SK-N-SH treated with all-trans-retinoic acid at 6 μM for 48 hours (cell line): ENCODE measurements at regions not wholly inside any gene's neighbourhood (a gene's known extent, or its start where the extent isn't known, plus 50 kb on each side); places are given as distances from the start of the nearest gene placed in this dataset.

Source experiments
- ARNTL ChIP-seq: fragments of 450-650 bp; formaldehyde crosslinking; IDR thresholded peaks from 2 replicates; pipeline ENCODE4 v1.5.0; 2020; ENCODE audit warnings: low read depth, mild to moderate bottlenecking, moderate library complexity, borderline replicate concordance
- BACH2 ChIP-seq: fragments of 250-450 bp; sonication (Bioruptor Pico); IDR thresholded peaks from 2 replicates; pipeline ENCODE4 v1.9.0; 2021; ENCODE audit warnings: mild to moderate bottlenecking, borderline replicate concordance
- CSDC2 ChIP-seq: fragments of 250-450 bp; sonication (Bioruptor Pico); IDR thresholded peaks from 2 replicates; pipeline ENCODE4 v1.5.0; 2020; ENCODE audit warnings: mild to moderate bottlenecking, moderate library complexity
- SNAI2 ChIP-seq: fragments of 250-450 bp; sonication (Bioruptor Pico); IDR thresholded peaks from 2 replicates; pipeline ENCODE4 v1.5.0; 2020; ENCODE audit warnings: mild to moderate bottlenecking, moderate library complexity
- ZFP3 ChIP-seq: fragments of 250-450 bp; sonication (Bioruptor Pico); IDR thresholded peaks from 2 replicates; pipeline ENCODE4 v1.5.0; 2020; ENCODE audit warnings: mild to moderate bottlenecking, moderate library complexity
- ZNF70 ChIP-seq: fragments of 450-650 bp; formaldehyde crosslinking; IDR thresholded peaks from 2 replicates; pipeline ENCODE4 v1.5.0; 2020; ENCODE audit warnings: mild to moderate bottlenecking, moderate library complexity
- ZNF8 ChIP-seq: fragments of 450-650 bp; formaldehyde crosslinking; IDR thresholded peaks from 2 replicates; pipeline ENCODE4 v1.5.0; 2020; ENCODE audit warnings: mild to moderate bottlenecking, moderate library complexity

GRCh38 chr3:79872483-79872882 is 104.7 kb upstream of the ROBO1 start:
- no peak for TF ChIP-seq BACH2 (CRISPR knock-in tag)
- TF ChIP-seq ARNTL (CRISPR knock-in tag) = no peak
- peak; percentile 65; the same call in 1 of the 2 replicates for TF ChIP-seq ZFP3
- TF ChIP-seq ZNF8 = 0 out of 2 replicates have a peak, but pooled peaks have one; percentile 9
- no peak for TF ChIP-seq SNAI2
- no peak for TF ChIP-seq CSDC2 (CRISPR knock-in tag)
- no peak for TF ChIP-seq ZNF70 (CRISPR knock-in tag)
